ENCODE measurements at regions not wholly inside any gene's neighbourhood (a gene's known extent, or its start where the extent isn't known, plus 50 kb on each side); places are given as distances from the start of the nearest gene placed in this dataset.

- Mint-ChIP-seq H3K27me3 (peaks cover 6% of the 10 kb centered on the region), H3K27ac (no peak overlapping the region), H3K4me3 (no peak overlapping the region), H3K9me3 (peaks cover 0 to 7% (median 3%) of the 10 kb centered on the region in 3 donors), H3K4me1 (peaks cover 13 to 23% (median 19%) of the 10 kb centered on the region in 3 donors), H3K36me3 (no peaks in the 10 kb centered on the region)
Measured at GRCh38 chr4:74878323-74878722, 54.6 kb upstream of the PARM1 start.

GRCh38 chr4:74875451-74875850 is 57.5 kb upstream of the PARM1 start:
- Mint-ChIP-seq H3K27ac (no peak overlapping the region), H3K9me3 (peaks cover 0 to 2% (median 1%) of the 10 kb centered on the region in 3 donors), H3K36me3 (no peaks in the 10 kb centered on the region), H3K4me3 (no peak overlapping the region), H3K4me1 (peaks cover 13 to 23% (median 19%) of the 10 kb centered on the region in 3 donors), H3K27me3 (no peaks in the 10 kb centered on the region)

- peaks cover 0 to 2% (median 0%) of the 10 kb centered on the region in 3 donors for H3K9me3 Mint-ChIP-seq
- peaks cover 13 to 23% (median 19%) of the 10 kb centered on the region in 3 donors for H3K4me1 Mint-ChIP-seq
- no peak overlapping the region for H3K27ac Mint-ChIP-seq
- H3K4me3 Mint-ChIP-seq: no peak overlapping the region
- H3K27me3 Mint-ChIP-seq: no peaks in the 10 kb centered on the region
- no peaks in the 10 kb centered on the region for H3K36me3 Mint-ChIP-seq
Measured at GRCh38 chr4:74874753-74875367, 58.1 kb upstream of the PARM1 start.

GRCh38 chr4:74873545-74874301 is 59.2 kb upstream of the PARM1 start:
- Mint-ChIP-seq H3K9me3 (no peaks in the 10 kb centered on the region), H3K27ac (peak overlapping the region in 1 of 3 donors; percentile 34), H3K4me3 (no peak overlapping the region), H3K27me3 (no peaks in the 10 kb centered on the region), H3K4me1 (peaks cover 13 to 23% (median 19%) of the 10 kb centered on the region in 3 donors), H3K36me3 (no peaks in the 10 kb centered on the region)

GRCh38 chr4:74858921-74859562 is 64.7 kb upstream of the BTC start:
- Mint-ChIP-seq H3K27me3 (peaks cover 7% of the 10 kb centered on the region), H3K4me3 (no peak overlapping the region), H3K27ac (no peak overlapping the region), H3K36me3 (no peaks in the 10 kb centered on the region), H3K9me3 (peaks cover 0 to 7% (median 6%) of the 10 kb centered on the region in 3 donors), H3K4me1 (no peaks in the 10 kb centered on the region)

- Mint-ChIP-seq H3K27me3 (peaks cover 4% of the 10 kb centered on the region), H3K4me3 (no peak overlapping the region), H3K36me3 (no peaks in the 10 kb centered on the region), H3K27ac (no peak overlapping the region), H3K4me1 (no peaks in the 10 kb centered on the region), H3K9me3 (peaks cover 3 to 7% (median 5%) of the 10 kb centered on the region in 3 donors)
Measured at GRCh38 chr4:74855879-74856278, 61.6 kb upstream of the BTC start.

GRCh38 chr4:74848774-74849173 is 54.5 kb upstream of the BTC start:
- no peak overlapping the region for H3K4me3 Mint-ChIP-seq
- no peaks in the 10 kb centered on the region for H3K4me1 Mint-ChIP-seq
- no peak overlapping the region for H3K27ac Mint-ChIP-seq
- H3K27me3 Mint-ChIP-seq: peaks cover 8% of the 10 kb centered on the region
- peaks cover 1% of the 10 kb centered on the region for H3K36me3 Mint-ChIP-seq
- peaks cover 9 to 14% (median 13%) of the 10 kb centered on the region in 3 donors for H3K9me3 Mint-ChIP-seq

GRCh38 chr4:74845834-74846233 is 51.5 kb upstream of the BTC start:
- Mint-ChIP-seq H3K27me3 (peaks cover 9% of the 10 kb centered on the region), H3K36me3 (peaks cover 1% of the 10 kb centered on the region), H3K4me1 (no peaks in the 10 kb centered on the region), H3K4me3 (no peak overlapping the region), H3K9me3 (peaks cover 6 to 10% (median 8%) of the 10 kb centered on the region in 3 donors), H3K27ac (no peak overlapping the region)
